Endometrial microvascular endothelial cells (primary cell): ENCODE measurements at regions not wholly inside any gene's neighbourhood (a gene's known extent, or its start where the extent isn't known, plus 50 kb on each side); places are given as distances from the start of the nearest gene placed in this dataset.

Experiments used
- in situ Hi-C: cut with HindIII; loops from 2 replicates; pipeline ENCODE4 v1.10.0; 2017; ENCODE audit warnings: low sequenced_read_pairs, low pct_unique_long_range_greater_than_20kb; ENCODE audit errors: inconsistent ontology term

- in situ Hi-C loops = no loop called here
These were observed 305.8 kb upstream of the IGFBP3 start for GRCh38 chr7:46226860-46227259.

DNA sequence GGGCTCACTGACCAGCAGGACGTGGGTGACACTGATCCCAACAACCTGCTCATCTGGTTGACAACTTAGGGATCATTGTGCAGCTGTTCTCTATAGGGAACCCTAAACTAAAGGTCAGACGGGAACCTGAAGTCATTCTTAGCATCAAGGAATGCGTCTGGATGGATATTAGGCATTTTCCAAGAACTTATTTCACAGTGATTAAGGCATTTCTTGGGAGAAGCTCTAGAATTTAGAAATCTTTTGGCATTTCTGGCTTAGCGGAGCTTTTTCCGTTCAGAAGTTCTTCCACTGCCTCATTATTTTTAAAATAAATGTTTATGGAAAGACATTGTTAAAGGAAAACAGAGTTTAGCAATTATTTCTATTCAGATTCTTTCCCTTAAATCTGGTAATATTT lies 303.3 kb upstream of the IGFBP3 start:
- in situ Hi-C loops = no loop called here

- in situ Hi-C loops = no loop called here
These were observed 299.1 kb upstream of the IGFBP3 start for GRCh38 chr7:46220066-46220630.

DNA sequence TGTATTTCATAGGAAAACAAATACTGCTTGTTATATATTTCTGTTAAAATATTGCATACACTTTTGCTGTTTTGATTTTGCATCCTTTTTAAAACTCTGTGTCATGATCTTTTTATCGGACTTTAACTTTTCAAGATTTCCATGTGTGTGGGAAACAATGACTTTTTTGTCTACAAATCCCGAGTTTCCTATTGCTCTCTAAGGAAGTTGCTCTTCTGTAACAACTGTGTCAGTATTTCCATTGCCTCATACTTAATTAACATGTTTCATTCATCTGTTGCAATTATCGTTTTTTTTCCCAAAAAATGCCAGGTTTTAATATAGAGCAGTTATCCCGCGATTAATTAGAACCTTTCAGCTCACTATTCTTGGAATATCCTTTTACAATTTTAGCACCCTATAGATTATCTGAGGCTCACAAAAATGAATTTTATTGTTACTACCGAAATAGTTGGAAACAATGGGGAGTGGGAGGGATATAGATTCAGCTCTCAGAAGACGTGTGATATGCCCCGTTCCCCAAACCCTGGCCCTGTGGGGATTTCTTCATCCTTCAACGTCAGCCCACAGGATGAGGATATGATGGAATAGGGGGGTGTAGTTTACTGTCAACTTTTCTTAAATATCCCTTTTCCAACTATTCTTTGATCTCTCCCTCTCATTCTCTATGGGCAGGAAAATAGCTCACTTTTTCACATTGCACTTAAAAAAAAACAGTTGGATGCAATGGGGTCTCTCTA lies 297.6 kb upstream of the IGFBP3 start:
- in situ Hi-C loops = no loop called here

DNA sequence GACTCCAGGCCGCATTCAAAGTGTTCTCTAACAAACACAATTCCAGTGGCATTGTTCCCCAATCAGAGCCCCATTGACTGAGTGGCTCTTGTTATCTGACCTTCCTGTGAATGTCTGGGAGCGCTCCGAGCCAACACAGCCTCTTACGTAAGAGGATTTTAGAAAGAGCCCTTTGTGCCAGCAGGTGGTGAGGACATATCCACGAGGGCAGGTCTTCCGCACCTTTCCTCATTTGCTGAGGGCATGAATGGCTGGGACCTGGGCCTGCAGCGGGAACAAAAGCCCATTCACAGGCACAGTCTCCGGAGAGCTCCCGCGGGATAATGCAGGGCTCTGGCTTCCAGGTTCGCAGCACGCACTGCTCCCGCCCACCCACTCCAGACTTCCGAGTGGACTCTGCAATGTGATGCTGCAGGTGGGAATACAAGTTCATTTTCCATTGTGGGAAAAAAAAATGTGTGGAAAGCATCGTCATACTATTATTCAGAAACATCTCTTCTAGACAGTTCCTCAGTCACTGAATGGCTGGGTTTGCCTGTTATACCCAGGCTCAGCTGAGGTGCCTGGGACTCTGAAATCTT lies 295.0 kb upstream of the IGFBP3 start:
- in situ Hi-C loops = no loop called here

GRCh38 chr7:46214526-46214925 lies 293.5 kb upstream of the IGFBP3 start:
- in situ Hi-C loops = no loop called here

DNA sequence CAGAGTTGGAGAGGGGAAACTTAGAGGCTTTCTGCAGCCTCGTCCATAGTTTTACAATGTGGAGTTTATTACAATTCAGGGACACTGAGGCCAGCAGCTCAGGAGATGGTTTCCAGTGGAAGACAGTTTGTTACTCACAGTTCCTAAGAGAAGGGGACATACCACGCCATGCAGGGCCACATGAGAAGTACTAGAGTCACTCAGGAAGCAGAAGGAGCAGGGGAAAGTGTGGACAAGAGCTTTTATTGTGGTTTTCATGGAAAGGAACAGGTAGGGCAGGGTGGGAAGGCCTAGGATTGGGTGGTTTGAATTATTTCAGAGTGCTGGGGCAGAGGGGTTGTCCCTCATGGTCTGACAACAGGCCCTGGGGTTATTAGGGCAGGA lies 292.1 kb upstream of the IGFBP3 start:
- in situ Hi-C loops = no loop called here

GRCh38 chr7:46212425-46213153 lies 291.5 kb upstream of the IGFBP3 start:
- in situ Hi-C loops = no loop called here

- in situ Hi-C loops = no loop called here
These were observed 289.4 kb upstream of the IGFBP3 start for GRCh38 chr7:46210467-46210866.

- in situ Hi-C loops = no loop called here
These were observed 288.7 kb upstream of the IGFBP3 start for GRCh38 chr7:46209611-46210388.

DNA sequence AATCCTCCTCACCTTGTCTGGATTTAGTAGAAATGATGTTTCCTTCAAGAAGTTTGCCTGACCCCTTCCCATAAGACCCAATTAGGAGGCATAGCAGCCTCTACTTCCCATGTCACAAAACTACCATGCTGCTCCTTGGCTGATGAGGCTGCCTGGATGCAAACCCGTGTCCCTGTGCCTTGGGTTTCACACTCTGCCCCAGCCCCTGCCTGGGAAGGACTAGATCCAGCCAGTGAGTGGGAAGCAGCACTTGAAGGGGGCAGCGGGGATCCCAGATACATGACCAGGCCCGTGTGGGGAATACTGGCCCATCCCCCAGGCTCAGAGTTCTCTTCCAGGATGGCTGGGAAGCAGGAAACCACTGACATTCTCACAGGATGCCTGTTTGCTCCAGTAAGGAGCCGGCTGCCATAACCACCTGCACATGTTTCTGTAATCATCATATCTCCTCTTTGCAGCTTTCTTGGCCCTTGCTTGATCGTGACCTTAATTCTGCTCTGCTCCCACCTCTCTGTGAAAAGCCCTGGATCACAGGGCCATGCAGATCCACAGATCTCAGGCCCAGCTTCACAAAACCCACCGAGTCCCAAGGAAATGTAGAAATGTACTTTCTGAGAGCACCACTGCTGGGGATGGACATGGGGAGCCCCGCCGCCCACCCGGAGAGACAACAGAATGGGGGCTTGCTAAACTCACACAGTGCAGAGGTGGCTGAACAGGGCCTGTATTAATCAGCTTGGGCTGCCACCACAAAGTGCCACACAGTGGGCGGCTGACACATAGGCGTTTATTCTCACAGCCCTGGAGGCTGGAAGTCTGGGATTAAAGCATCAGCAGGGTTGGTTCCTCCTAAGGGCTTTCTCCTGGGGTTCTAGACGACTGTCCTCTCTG lies 287.8 kb upstream of the IGFBP3 start:
- in situ Hi-C loops = no loop called here

DNA sequence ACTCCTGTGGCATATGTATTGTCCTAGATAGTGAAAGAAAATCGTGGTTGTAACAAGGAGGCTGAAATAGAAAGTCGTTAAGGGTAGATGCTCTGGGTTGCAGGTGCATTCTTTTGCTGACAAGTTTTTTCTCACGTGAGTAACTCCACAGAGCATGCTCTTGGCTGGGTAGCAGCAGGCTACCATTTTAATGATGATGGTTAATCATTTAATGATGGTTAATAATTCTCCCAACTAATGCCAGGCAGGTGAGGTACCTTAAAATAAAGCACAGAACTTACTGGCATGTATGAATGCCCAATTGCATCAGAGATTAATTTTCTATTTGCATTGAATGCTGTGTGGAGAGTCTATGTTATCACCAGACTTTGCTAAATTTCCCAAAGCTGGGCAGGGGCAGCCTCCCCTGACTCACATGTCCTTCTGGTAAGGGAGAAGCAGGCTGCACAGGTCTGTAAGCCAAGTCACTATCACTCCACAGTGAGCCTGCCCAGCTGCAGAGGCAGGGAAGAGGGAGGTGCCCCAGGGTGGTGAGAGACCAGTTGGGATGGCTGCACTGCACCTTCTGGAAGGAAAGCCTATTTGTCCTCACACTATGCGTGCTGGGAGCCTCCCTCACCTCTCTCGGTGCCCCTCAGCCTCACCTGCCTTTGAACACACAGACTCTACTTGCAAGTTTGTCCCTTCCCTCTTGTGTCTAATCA lies 287.0 kb upstream of the IGFBP3 start:
- in situ Hi-C loops = no loop called here

DNA sequence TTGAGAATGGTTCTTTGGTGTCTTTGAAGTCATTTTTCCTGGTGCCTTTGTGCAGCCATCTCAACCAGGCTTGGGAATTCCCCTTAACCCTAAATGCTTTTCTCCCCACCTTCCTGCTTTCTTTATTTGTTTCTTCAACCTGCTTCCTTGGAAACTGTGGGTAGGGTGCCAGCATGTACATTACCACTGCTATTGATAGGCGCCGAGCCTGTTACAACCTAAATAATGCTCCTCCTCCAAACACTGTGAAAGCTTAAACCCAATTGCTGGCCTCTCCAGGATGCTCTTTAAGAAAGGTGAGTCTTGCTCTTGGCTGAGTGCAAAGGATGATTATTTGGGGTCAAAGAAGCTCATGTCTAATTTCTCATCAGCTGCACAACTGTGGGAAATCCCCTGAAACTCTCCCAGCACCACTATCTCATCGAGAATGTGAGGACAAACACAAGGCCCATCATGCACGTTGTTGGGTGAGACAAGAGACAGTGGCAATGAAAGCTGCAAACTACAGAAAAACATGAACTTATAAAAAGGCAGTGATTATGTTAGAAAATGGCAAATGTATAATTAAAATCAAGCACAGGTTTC lies 285.5 kb upstream of the IGFBP3 start:
- in situ Hi-C loops = no loop called here

- in situ Hi-C loops = no loop called here
These were observed 284.4 kb upstream of the IGFBP3 start for GRCh38 chr7:46205478-46205877.

DNA sequence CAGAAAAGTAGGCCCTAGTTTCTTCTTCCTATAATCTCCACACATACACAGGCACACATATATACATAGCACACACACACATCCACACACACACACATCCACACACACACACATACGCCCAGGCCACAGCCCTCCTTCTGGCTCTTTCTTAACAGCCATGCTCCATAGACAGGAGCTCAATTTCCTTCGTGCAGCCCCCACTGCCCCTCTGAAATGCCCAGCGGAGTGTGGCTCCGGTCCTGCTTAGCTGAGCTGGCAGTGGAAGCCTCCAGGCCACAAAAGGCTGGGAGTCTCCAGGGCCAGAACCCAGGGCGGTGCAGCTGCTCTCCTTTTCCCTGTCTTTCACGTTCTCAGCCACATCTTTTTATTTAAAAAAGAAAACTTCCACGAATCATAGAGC lies 282.9 kb upstream of the IGFBP3 start:
- in situ Hi-C loops = no loop called here

DNA sequence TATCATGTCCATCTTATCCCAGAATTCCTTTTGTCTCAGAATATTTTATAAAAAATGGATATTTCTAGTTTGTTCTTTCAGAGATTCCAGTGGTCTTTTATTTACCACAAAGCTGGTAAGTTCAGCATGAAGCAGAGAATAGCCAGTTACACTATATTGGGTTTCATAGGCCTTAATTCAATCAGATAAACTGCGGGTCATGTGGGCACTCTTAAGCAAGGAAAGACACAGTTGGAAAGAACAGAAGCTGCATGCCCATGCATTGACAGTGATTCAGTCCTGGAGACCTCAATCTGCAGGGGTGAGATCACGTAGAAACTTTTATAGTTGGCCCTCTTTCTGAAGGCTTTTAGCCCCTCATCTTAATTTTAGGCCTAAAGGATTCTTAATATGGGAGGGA lies 281.3 kb upstream of the IGFBP3 start:
- in situ Hi-C loops = no loop called here

- in situ Hi-C loops = no loop called here
These were observed 280.9 kb upstream of the IGFBP3 start for GRCh38 chr7:46201961-46202360.
